NCI-H2227 treated with DMSO at 0.1 percent for 48 hours (cell line): ENCODE measurements at regions not wholly inside any gene's neighbourhood (a gene's known extent, or its start where the extent isn't known, plus 50 kb on each side); places are given as distances from the start of the nearest gene placed in this dataset.

Source experiments
- DNase-seq: peaks from one replicate; lab custom pipeline; 2025; lab: John Stamatoyannopoulos, UW

GRCh38 chr17:56648321-56648720 is 54.8 kb downstream of the NOG start:
- no peak for DNase-seq

GRCh38 chr17:56648806-56649205 is 55.3 kb downstream of the NOG start:
- DNase-seq: no peak

- no peak for DNase-seq
These were observed 59.1 kb downstream of the NOG start for GRCh38 chr17:56652628-56653027.

GRCh38 chr17:56653877-56654276 is 60.4 kb downstream of the NOG start:
- DNase-seq: no peak

GRCh38 chr17:56656701-56657327 is 63.3 kb downstream of the NOG start:
- DNase-seq: no peak

GRCh38 chr17:56658648-56659047 is 65.1 kb downstream of the NOG start:
- DNase-seq: no peak

- DNase-seq: no peak
These were observed 66.1 kb downstream of the NOG start for GRCh38 chr17:56659622-56660021.

GRCh38 chr17:56661906-56662305 is 68.4 kb downstream of the NOG start:
- DNase-seq: no peak

- DNase-seq: no peak
These were observed 72.4 kb downstream of the NOG start for GRCh38 chr17:56665864-56666263.

- no peak for DNase-seq
These were observed 74.5 kb downstream of the NOG start for GRCh38 chr17:56667925-56668458.

GRCh38 chr17:56672195-56672594 is 78.7 kb downstream of the NOG start:
- DNase-seq: no peak

GRCh38 chr17:56674401-56674925 is 81.0 kb downstream of the NOG start:
- DNase-seq: no peak

- DNase-seq: no peak
These were observed 82.6 kb downstream of the NOG start for GRCh38 chr17:56675876-56676660.

- no peak for DNase-seq
These were observed 83.3 kb downstream of the NOG start for GRCh38 chr17:56676810-56677209.

GRCh38 chr17:56678249-56679114 is 85.0 kb downstream of the NOG start:
- no peak for DNase-seq

GRCh38 chr17:56679115-56679776 is 85.7 kb downstream of the NOG start:
- DNase-seq: no peak

- no peak for DNase-seq
These were observed 86.4 kb downstream of the NOG start for GRCh38 chr17:56679777-56680422.

GRCh38 chr17:56680676-56681075 is 87.2 kb downstream of the NOG start:
- no peak for DNase-seq

- DNase-seq: no peak
These were observed 88.2 kb downstream of the NOG start for GRCh38 chr17:56681561-56682266.

- DNase-seq: no peak
These were observed 94.7 kb downstream of the NOG start for GRCh38 chr17:56688151-56688550.
